ENCODE measurements at regions not wholly inside any gene's neighbourhood (a gene's known extent, or its start where the extent isn't known, plus 50 kb on each side); places are given as distances from the start of the nearest gene placed in this dataset.

GRCh38 chr5:167837127-167837526 is 454.3 kb upstream of the WWC1 start:
- Histone ChIP-seq H3K23ac (ENCODE audit: low read length in 2 of 2) (no peak overlapping the region), H3K4me1 (ENCODE audit: control insufficient read depth, insufficient read depth, low read depth, low read length) (no peaks in the 10 kb centered on the region), H3K36me3 (ENCODE audit: control insufficient read depth in 1 of 2, insufficient read depth in 2 of 2, low read depth in 1 of 2, low read length in 2 of 2) (no peaks in the 10 kb centered on the region), H4K8ac (ENCODE audit: low read length) (no peak overlapping the region), H2BK12ac (ENCODE audit: low read length in 2 of 2) (no peak overlapping the region), H2BK15ac (ENCODE audit: low read depth, poor library complexity, severe bottlenecking) (no peak overlapping the region), H4K91ac (ENCODE audit: low read length) (no peak overlapping the region), H3K4ac (ENCODE audit: low read depth in 1 of 2, low read length in 2 of 2) (no peak overlapping the region), H3K9me3 (ENCODE audit: control insufficient read depth, low read length) (no peaks in the 10 kb centered on the region), H3K27me3 (ENCODE audit: control insufficient read depth in 1 of 2, insufficient read depth in 1 of 2, low read length in 2 of 2) (no peaks in the 10 kb centered on the region), H3K9ac (ENCODE audit: low read length) (no peak overlapping the region), H3K14ac (ENCODE audit: low read length in 2 of 2) (no peak overlapping the region), H2BK120ac (ENCODE audit: low read depth, low read length) (no peak overlapping the region), H3K18ac (ENCODE audit: low read depth in 1 of 2, low read length in 2 of 2) (no peak overlapping the region), H3K4me2 (ENCODE audit: low read length, poor library complexity, severe bottlenecking) (no peak overlapping the region), H3K27ac (ENCODE audit: low read length, poor library complexity, severe bottlenecking) (no peak overlapping the region), H3K4me3 (ENCODE audit: insufficient read depth in 1 of 2, low read depth in 1 of 2, low read length in 2 of 2) (no peak overlapping the region), H2BK5ac (ENCODE audit: low read depth, low read length, poor library complexity, severe bottlenecking) (no peak overlapping the region), H2AFZ (ENCODE audit: low read depth, low read length) (no peak overlapping the region), H2AK5ac (ENCODE audit: low read length, severe bottlenecking) (no peak overlapping the region), H3K79me1 (replicated peaks; ENCODE audit: low read length, poor library complexity, severe bottlenecking) (peaks cover 13% of the 10 kb centered on the region)
- DNase-seq = no peak
- WGBS = no CpG with 5 or more reads among the region's 2 CpGs

- Histone ChIP-seq H3K27ac (ENCODE audit: low read length, poor library complexity, severe bottlenecking) (no peak overlapping the region), H2BK12ac (ENCODE audit: low read length in 2 of 2) (no peak overlapping the region), H3K9me3 (ENCODE audit: control insufficient read depth, low read length) (no peaks in the 10 kb centered on the region), H3K18ac (ENCODE audit: low read depth in 1 of 2, low read length in 2 of 2) (no peak overlapping the region), H4K91ac (ENCODE audit: low read length) (no peak overlapping the region), H3K4me3 (ENCODE audit: insufficient read depth in 1 of 2, low read depth in 1 of 2, low read length in 2 of 2) (no peak overlapping the region), H3K27me3 (ENCODE audit: control insufficient read depth in 1 of 2, insufficient read depth in 1 of 2, low read length in 2 of 2) (no peaks in the 10 kb centered on the region), H2AK5ac (ENCODE audit: low read length, severe bottlenecking) (no peak overlapping the region), H3K79me1 (replicated peaks; ENCODE audit: low read length, poor library complexity, severe bottlenecking) (peaks cover 16% of the 10 kb centered on the region), H3K9ac (ENCODE audit: low read length) (no peak overlapping the region), H2AFZ (ENCODE audit: low read depth, low read length) (no peak overlapping the region), H3K23ac (ENCODE audit: low read length in 2 of 2) (no peak overlapping the region), H3K4me1 (ENCODE audit: control insufficient read depth, insufficient read depth, low read depth, low read length) (no peaks in the 10 kb centered on the region), H3K4ac (ENCODE audit: low read depth in 1 of 2, low read length in 2 of 2) (no peak overlapping the region), H4K8ac (ENCODE audit: low read length) (no peak overlapping the region), H2BK15ac (ENCODE audit: low read depth, poor library complexity, severe bottlenecking) (no peak overlapping the region), H2BK5ac (ENCODE audit: low read depth, low read length, poor library complexity, severe bottlenecking) (no peak overlapping the region), H2BK120ac (ENCODE audit: low read depth, low read length) (no peak overlapping the region), H3K36me3 (ENCODE audit: control insufficient read depth in 1 of 2, insufficient read depth in 2 of 2, low read depth in 1 of 2, low read length in 2 of 2) (no peaks in the 10 kb centered on the region), H3K14ac (ENCODE audit: low read length in 2 of 2) (no peak overlapping the region), H3K4me2 (ENCODE audit: low read length, poor library complexity, severe bottlenecking) (no peak overlapping the region)
- WGBS = 97% methylated on average over 4 of the region's 6 CpGs
- no peak for DNase-seq
Measured at GRCh38 chr5:167839065-167839464, 452.4 kb upstream of the WWC1 start.

- Histone ChIP-seq H3K27ac (ENCODE audit: low read length, poor library complexity, severe bottlenecking) (no peak overlapping the region), H3K9ac (ENCODE audit: low read length) (no peak overlapping the region), H3K9me3 (ENCODE audit: control insufficient read depth, low read length) (no peaks in the 10 kb centered on the region), H2BK15ac (ENCODE audit: low read depth, poor library complexity, severe bottlenecking) (no peak overlapping the region), H2BK5ac (ENCODE audit: low read depth, low read length, poor library complexity, severe bottlenecking) (no peak overlapping the region), H3K36me3 (ENCODE audit: control insufficient read depth in 1 of 2, insufficient read depth in 2 of 2, low read depth in 1 of 2, low read length in 2 of 2) (no peaks in the 10 kb centered on the region), H3K79me1 (replicated peaks; ENCODE audit: low read length, poor library complexity, severe bottlenecking) (peaks cover 16% of the 10 kb centered on the region), H3K4me2 (ENCODE audit: low read length, poor library complexity, severe bottlenecking) (no peak overlapping the region), H2AK5ac (ENCODE audit: low read length, severe bottlenecking) (no peak overlapping the region), H2BK12ac (ENCODE audit: low read length in 2 of 2) (no peak overlapping the region), H4K91ac (ENCODE audit: low read length) (no peak overlapping the region), H4K8ac (ENCODE audit: low read length) (no peak overlapping the region), H3K18ac (ENCODE audit: low read depth in 1 of 2, low read length in 2 of 2) (no peak overlapping the region), H3K4me1 (ENCODE audit: control insufficient read depth, insufficient read depth, low read depth, low read length) (no peaks in the 10 kb centered on the region), H3K27me3 (ENCODE audit: control insufficient read depth in 1 of 2, insufficient read depth in 1 of 2, low read length in 2 of 2) (no peaks in the 10 kb centered on the region), H2AFZ (ENCODE audit: low read depth, low read length) (no peak overlapping the region), H3K14ac (ENCODE audit: low read length in 2 of 2) (no peak overlapping the region), H3K23ac (ENCODE audit: low read length in 2 of 2) (no peak overlapping the region), H3K4me3 (ENCODE audit: insufficient read depth in 1 of 2, low read depth in 1 of 2, low read length in 2 of 2) (no peak overlapping the region), H3K4ac (ENCODE audit: low read depth in 1 of 2, low read length in 2 of 2) (no peak overlapping the region), H2BK120ac (ENCODE audit: low read depth, low read length) (no peak overlapping the region)
- WGBS = 84% methylated on average over 6 of the region's 8 CpGs
- DNase-seq = no peak
Measured at GRCh38 chr5:167840527-167841130, 450.8 kb upstream of the WWC1 start.

GRCh38 chr5:167843881-167844572 is 447.4 kb upstream of the WWC1 start:
- no peak overlapping the region for H3K14ac ChIP-seq (ENCODE audit: low read length in 2 of 2)
- no peaks in the 10 kb centered on the region for H3K9me3 ChIP-seq (ENCODE audit: control insufficient read depth, low read length)
- WGBS = 88% methylated on average over 4 of the region's 4 CpGs
- no peak overlapping the region for H2BK15ac ChIP-seq (ENCODE audit: low read depth, poor library complexity, severe bottlenecking)
- no peaks in the 10 kb centered on the region for H3K36me3 ChIP-seq (ENCODE audit: control insufficient read depth in 1 of 2, insufficient read depth in 2 of 2, low read depth in 1 of 2, low read length in 2 of 2)
- no peak overlapping the region for H2AFZ ChIP-seq (ENCODE audit: low read depth, low read length)
- H3K9ac ChIP-seq (ENCODE audit: low read length) = no peak overlapping the region
- H3K4me3 ChIP-seq (ENCODE audit: insufficient read depth in 1 of 2, low read depth in 1 of 2, low read length in 2 of 2) = no peak overlapping the region
- H3K27ac ChIP-seq (ENCODE audit: low read length, poor library complexity, severe bottlenecking) = no peak overlapping the region
- H3K18ac ChIP-seq (ENCODE audit: low read depth in 1 of 2, low read length in 2 of 2) = no peak overlapping the region
- H4K91ac ChIP-seq (ENCODE audit: low read length) = no peak overlapping the region
- H3K27me3 ChIP-seq (ENCODE audit: control insufficient read depth in 1 of 2, insufficient read depth in 1 of 2, low read length in 2 of 2) = peaks cover 0 to 4% of the 10 kb centered on the region in 2 experiments
- DNase-seq = no peak
- H3K4ac ChIP-seq (ENCODE audit: low read depth in 1 of 2, low read length in 2 of 2) = no peak overlapping the region
- no peak overlapping the region for H2BK5ac ChIP-seq (ENCODE audit: low read depth, low read length, poor library complexity, severe bottlenecking)
- H2BK12ac ChIP-seq (ENCODE audit: low read length in 2 of 2) = no peak overlapping the region
- H3K79me1 ChIP-seq (replicated peaks; ENCODE audit: low read length, poor library complexity, severe bottlenecking) = peaks cover 12% of the 10 kb centered on the region
- no peaks in the 10 kb centered on the region for H3K4me1 ChIP-seq (ENCODE audit: control insufficient read depth, insufficient read depth, low read depth, low read length)
- no peak overlapping the region for H3K23ac ChIP-seq (ENCODE audit: low read length in 2 of 2)
- H4K8ac ChIP-seq (ENCODE audit: low read length) = no peak overlapping the region
- H3K4me2 ChIP-seq (ENCODE audit: low read length, poor library complexity, severe bottlenecking) = no peak overlapping the region
- H2BK120ac ChIP-seq (ENCODE audit: low read depth, low read length) = no peak overlapping the region
- H2AK5ac ChIP-seq (ENCODE audit: low read length, severe bottlenecking) = no peak overlapping the region
